Parathyroid adenoma (tissue), 2 donors: ENCODE measurements at regions not wholly inside any gene's neighbourhood (a gene's known extent, or its start where the extent isn't known, plus 50 kb on each side); places are given as distances from the start of the nearest gene placed in this dataset.

Experiments
- H2AFZ ChIP-seq: fragments of 300-600 bp; sonication (generic); one replicate; pipeline ENCODE4 v1.7.0; 2017; ENCODE audit warnings: antibody characterized with exemption, mild to moderate bottlenecking
- H3K27ac ChIP-seq: fragments of 300-600 bp; sonication (generic); one replicate; pipeline ENCODE4 v1.7.0; 2017
- H3K27me3 ChIP-seq: fragments of 300-600 bp; sonication (generic); one replicate; pipeline ENCODE4 v1.7.0; 2017; ENCODE audit warnings: low read length; ENCODE audit not compliant: control insufficient read depth, insufficient read depth
- H3K36me3 ChIP-seq: fragments of 300-600 bp; sonication (generic); one replicate; pipeline ENCODE4 v1.7.0; 2017; ENCODE audit warnings: low read length; ENCODE audit not compliant: control insufficient read depth, insufficient read depth
- H3K4me1 ChIP-seq: fragments of 300-600 bp; sonication (generic); one replicate; pipeline ENCODE4 v1.7.0; 2017; ENCODE audit warnings: control low read depth
- H3K4me2 ChIP-seq: fragments of 300-600 bp; sonication (generic); one replicate; pipeline ENCODE4 v1.7.0; 2017; ENCODE audit warnings: low read length
- H3K4me3 ChIP-seq: fragments of 300-600 bp; sonication (generic); one replicate; pipeline ENCODE4 v1.7.0; 2017; ENCODE audit warnings: low read depth, low read length
- H3K79me2 ChIP-seq: fragments of 300-600 bp; sonication (generic); one replicate; pipeline ENCODE4 v1.7.0; 2017; ENCODE audit warnings: control low read depth
- H3K9ac ChIP-seq: fragments of 300-600 bp; sonication (generic); one replicate; pipeline ENCODE4 v1.7.0; 2017; ENCODE audit warnings: mild to moderate bottlenecking
- H3K9me3 ChIP-seq: fragments of 300-600 bp; sonication (generic); one replicate; pipeline ENCODE4 v1.7.0; 2017; ENCODE audit warnings: low read length; ENCODE audit not compliant: control insufficient read depth
- CTCF ChIP-seq: fragments of 300-600 bp; sonication (generic); IDR thresholded peaks from one replicate; pipeline ENCODE4 v1.7.0; 2017; ENCODE audit warnings: antibody characterized with exemption, mild to moderate bottlenecking
- donor health status: primary hyperparathyroidism.

GRCh38 chr15:37249249-37249648, 148.9 kb upstream of the MEIS2 start:
- TF ChIP-seq CTCF = no peak
- Histone ChIP-seq H3K79me2 (no peaks in the 10 kb centered on the region), H3K4me1 (no peaks in the 10 kb centered on the region)

GRCh38 chr15:37252530-37252929, 152.2 kb upstream of the MEIS2 start:
- Histone ChIP-seq H3K27ac (no peak overlapping the region), H3K4me2 (no peak overlapping the region), H3K79me2 (no peaks in the 10 kb centered on the region), H3K4me3 (no peak overlapping the region), H2AFZ (no peak overlapping the region), H3K27me3 (no peaks in the 10 kb centered on the region), H3K4me1 (no peaks in the 10 kb centered on the region), H3K9ac (no peak overlapping the region), H3K9me3 (no peaks in the 10 kb centered on the region), H3K36me3 (no peaks in the 10 kb centered on the region)
- no peak for TF ChIP-seq CTCF

More at GRCh38 chr15:37249249-37249648, 148.9 kb upstream of the MEIS2 start:
- no peak overlapping the region for H3K4me2 ChIP-seq
- H3K9me3 ChIP-seq = no peaks in the 10 kb centered on the region
- H3K27me3 ChIP-seq = no peaks in the 10 kb centered on the region
- no peaks in the 10 kb centered on the region for H3K36me3 ChIP-seq
- no peak overlapping the region for H3K4me3 ChIP-seq
- H3K27ac ChIP-seq = no peak overlapping the region
- H3K9ac ChIP-seq = no peak overlapping the region
- H2AFZ ChIP-seq = no peak overlapping the region

GRCh38 chr15:37253877-37254276, 153.5 kb upstream of the MEIS2 start:
- H3K4me3 ChIP-seq = no peak overlapping the region
- H2AFZ ChIP-seq = no peak overlapping the region
- H3K4me2 ChIP-seq = no peak overlapping the region
- H3K27me3 ChIP-seq = no peaks in the 10 kb centered on the region
- no peaks in the 10 kb centered on the region for H3K36me3 ChIP-seq
- H3K4me1 ChIP-seq = no peaks in the 10 kb centered on the region
- no peak overlapping the region for H3K27ac ChIP-seq
- no peak overlapping the region for H3K9ac ChIP-seq
- no peaks in the 10 kb centered on the region for H3K9me3 ChIP-seq
- no peaks in the 10 kb centered on the region for H3K79me2 ChIP-seq
- TF ChIP-seq CTCF = no peak

DNA sequence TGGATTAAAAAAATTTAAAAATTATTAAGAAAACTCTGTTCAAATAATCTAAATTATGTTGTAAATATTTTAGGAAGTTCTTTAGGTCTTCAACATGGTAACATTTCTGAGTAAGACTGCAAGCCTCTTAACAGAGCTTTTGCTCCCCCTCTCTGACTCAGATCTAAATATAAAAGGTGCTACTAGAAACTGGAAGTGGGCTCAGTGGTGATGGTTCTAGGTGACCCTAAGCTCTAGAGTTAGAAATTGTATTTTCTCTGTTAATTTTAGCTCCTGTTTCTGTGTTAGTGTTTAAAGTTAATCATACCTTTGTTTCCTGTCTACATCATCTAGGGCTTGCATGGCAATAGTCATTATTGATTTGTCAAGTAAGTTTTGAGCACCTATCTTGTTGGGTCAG, 159.9 kb upstream of the MEIS2 start:
- H3K4me3 ChIP-seq = no peak overlapping the region
- no peak overlapping the region for H3K9ac ChIP-seq
- no peaks in the 10 kb centered on the region for H3K4me1 ChIP-seq
- H3K36me3 ChIP-seq = no peaks in the 10 kb centered on the region
- no peak overlapping the region for H3K27ac ChIP-seq
- H3K4me2 ChIP-seq = no peak overlapping the region
- H2AFZ ChIP-seq = no peak overlapping the region
- H3K27me3 ChIP-seq = no peaks in the 10 kb centered on the region
- no peak for TF ChIP-seq CTCF
- H3K9me3 ChIP-seq = no peaks in the 10 kb centered on the region
- H3K79me2 ChIP-seq = no peaks in the 10 kb centered on the region

GRCh38 chr15:37261685-37262084, 161.3 kb upstream of the MEIS2 start:
- Histone ChIP-seq H3K4me1 (no peaks in the 10 kb centered on the region), H3K36me3 (no peaks in the 10 kb centered on the region), H3K27ac (no peak overlapping the region), H3K79me2 (no peaks in the 10 kb centered on the region), H3K27me3 (no peaks in the 10 kb centered on the region), H3K4me2 (no peak overlapping the region), H3K9me3 (no peaks in the 10 kb centered on the region), H3K4me3 (no peak overlapping the region), H2AFZ (no peak overlapping the region), H3K9ac (no peak overlapping the region)
- TF ChIP-seq CTCF = no peak
